ENCODE measurements at regions not wholly inside any gene's neighbourhood (a gene's known extent, or its start where the extent isn't known, plus 50 kb on each side); places are given as distances from the start of the nearest gene placed in this dataset.

GRCh38 chr9:73528926-73529325, 377.3 kb downstream of the ANXA1 start:
- TF ChIP-seq EZH2phosphoT487 (conservative IDR thresholded peaks at IDR 0.05; ENCODE audit: low read length) = no peak
- no peak for TF ChIP-seq CTCF (IDR thresholded peaks at IDR 0.05; ENCODE audit: insufficient read depth, low read length, poor library complexity, severe bottlenecking)
- H2AFZ ChIP-seq (ENCODE audit: low read depth, low read length, severe bottlenecking) = no peak overlapping the region
- no peak overlapping the region for H3K27ac ChIP-seq (ENCODE audit: low read depth, low read length)

GRCh38 chr9:73529666-73530065, 378.0 kb downstream of the ANXA1 start:
- H3F3A ChIP-seq (ENCODE audit: insufficient read depth) = no peaks in the 10 kb centered on the region
- no peak overlapping the region for H2AFZ ChIP-seq (ENCODE audit: low read depth, low read length, severe bottlenecking)
- no peak overlapping the region for H3K27ac ChIP-seq (ENCODE audit: low read depth, low read length)
- H4K20me1 ChIP-seq (ENCODE audit: low read depth, low read length) = no peaks in the 10 kb centered on the region
- TF ChIP-seq EZH2phosphoT487 (conservative IDR thresholded peaks at IDR 0.05; ENCODE audit: low read length) = no peak
- TF ChIP-seq CTCF (IDR thresholded peaks at IDR 0.05; ENCODE audit: insufficient read depth, low read length, poor library complexity, severe bottlenecking) = no peak
- H3K36me3 ChIP-seq (ENCODE audit: low read length) = no peaks in the 10 kb centered on the region
- H3K79me2 ChIP-seq (ENCODE audit: insufficient read depth, low read length) = no peaks in the 10 kb centered on the region
- H3K4me2 ChIP-seq (ENCODE audit: low read depth, low read length, poor library complexity, severe bottlenecking) = no peak overlapping the region
- H3K4me3 ChIP-seq (ENCODE audit: insufficient read depth, low read length, poor library complexity, severe bottlenecking) = no peak overlapping the region
- H3K27me3 ChIP-seq (ENCODE audit: low read length) = no peaks in the 10 kb centered on the region
- H3K9me3 ChIP-seq (ENCODE audit: insufficient read depth, low read length) = no peaks in the 10 kb centered on the region
- no peaks in the 10 kb centered on the region for H3K9me2 ChIP-seq (replicated peaks; ENCODE audit: insufficient read depth, low read length)
- H3K9ac ChIP-seq (ENCODE audit: low read length) = no peak overlapping the region

More at GRCh38 chr9:73528926-73529325, 377.3 kb downstream of the ANXA1 start:
- H3K4me3 ChIP-seq (ENCODE audit: insufficient read depth, low read length, poor library complexity, severe bottlenecking) = no peak overlapping the region
- no peaks in the 10 kb centered on the region for H3K79me2 ChIP-seq (ENCODE audit: insufficient read depth, low read length)
- H3K9me3 ChIP-seq (ENCODE audit: insufficient read depth, low read length) = no peaks in the 10 kb centered on the region
- H3K36me3 ChIP-seq (ENCODE audit: low read length) = no peaks in the 10 kb centered on the region
- H4K20me1 ChIP-seq (ENCODE audit: low read depth, low read length) = no peaks in the 10 kb centered on the region
- H3K4me2 ChIP-seq (ENCODE audit: low read depth, low read length, poor library complexity, severe bottlenecking) = no peak overlapping the region
- H3F3A ChIP-seq (ENCODE audit: insufficient read depth) = no peaks in the 10 kb centered on the region
- H3K9me2 ChIP-seq (replicated peaks; ENCODE audit: insufficient read depth, low read length) = no peaks in the 10 kb centered on the region
- no peaks in the 10 kb centered on the region for H3K27me3 ChIP-seq (ENCODE audit: low read length)
- no peak overlapping the region for H3K9ac ChIP-seq (ENCODE audit: low read length)

- Histone ChIP-seq H3K9me3 (ENCODE audit: insufficient read depth, low read length) (no peaks in the 10 kb centered on the region), H3K79me2 (ENCODE audit: insufficient read depth, low read length) (no peaks in the 10 kb centered on the region), H3K36me3 (ENCODE audit: low read length) (no peaks in the 10 kb centered on the region), H3K4me2 (ENCODE audit: low read depth, low read length, poor library complexity, severe bottlenecking) (no peak overlapping the region), H3K27me3 (ENCODE audit: low read length) (no peaks in the 10 kb centered on the region), H3K27ac (ENCODE audit: low read depth, low read length) (no peak overlapping the region), H4K20me1 (ENCODE audit: low read depth, low read length) (no peaks in the 10 kb centered on the region), H2AFZ (ENCODE audit: low read depth, low read length, severe bottlenecking) (no peak overlapping the region), H3K9ac (ENCODE audit: low read length) (no peak overlapping the region), H3F3A (ENCODE audit: insufficient read depth) (no peaks in the 10 kb centered on the region), H3K4me3 (ENCODE audit: insufficient read depth, low read length, poor library complexity, severe bottlenecking) (no peak overlapping the region), H3K9me2 (replicated peaks; ENCODE audit: insufficient read depth, low read length) (no peaks in the 10 kb centered on the region)
- TF ChIP-seq CTCF (IDR thresholded peaks at IDR 0.05; ENCODE audit: insufficient read depth, low read length, poor library complexity, severe bottlenecking) (no peak), EZH2phosphoT487 (conservative IDR thresholded peaks at IDR 0.05; ENCODE audit: low read length) (no peak)
These were observed 379.4 kb downstream of the ANXA1 start for GRCh38 chr9:73531051-73531532.

All from SU-DHL-6 (cell line).